ENCODE measurements at regions not wholly inside any gene's neighbourhood (a gene's known extent, or its start where the extent isn't known, plus 50 kb on each side); places are given as distances from the start of the nearest gene placed in this dataset.

- TF ChIP-seq FOXK2 (IDR thresholded peaks at IDR 0.05) (no peak), FOXA1 (IDR thresholded peaks at IDR 0.05) (no peak), BHLHE40 (IDR thresholded peaks at IDR 0.05; ENCODE audit: borderline replicate concordance) (no peak), TARDBP (IDR thresholded peaks at IDR 0.05) (no peak), SP1 (IDR thresholded peaks at IDR 0.05) (no peak), CTBP1 (IDR thresholded peaks at IDR 0.05; ENCODE audit: borderline replicate concordance) (no peak), ELF4 (IDR thresholded peaks at IDR 0.05) (no peak), FOXM1 (IDR thresholded peaks at IDR 0.05; ENCODE audit: borderline replicate concordance) (no peak), NFRKB (IDR thresholded peaks at IDR 0.05) (no peak), SUZ12 (IDR thresholded peaks at IDR 0.05) (no peak), LEF1 (IDR thresholded peaks at IDR 0.05; ENCODE audit: borderline replicate concordance) (no peak), HDGF (IDR thresholded peaks at IDR 0.05; ENCODE audit: borderline replicate concordance) (no peak)
- TF ChIP-seq, protein P1, sequence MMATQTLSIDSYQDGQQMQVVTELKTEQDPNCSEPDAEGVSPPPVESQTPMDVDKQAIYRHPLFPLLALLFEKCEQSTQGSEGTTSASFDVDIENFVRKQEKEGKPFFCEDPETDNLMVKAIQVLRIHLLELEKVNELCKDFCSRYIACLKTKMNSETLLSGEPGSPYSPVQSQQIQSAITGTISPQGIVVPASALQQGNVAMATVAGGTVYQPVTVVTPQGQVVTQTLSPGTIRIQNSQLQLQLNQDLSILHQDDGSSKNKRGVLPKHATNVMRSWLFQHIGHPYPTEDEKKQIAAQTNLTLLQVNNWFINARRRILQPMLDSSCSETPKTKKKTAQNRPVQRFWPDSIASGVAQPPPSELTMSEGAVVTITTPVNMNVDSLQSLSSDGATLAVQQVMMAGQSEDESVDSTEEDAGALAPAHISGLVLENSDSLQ (IDR thresholded peaks at IDR 0.05), result no peak
Measured at GRCh38 chr2:355773-356172, 67.9 kb upstream of the ALKAL2 start.

Measured in HEK293T (cell line).